K562 (cell line): ENCODE measurements at regions not wholly inside any gene's neighbourhood (a gene's known extent, or its start where the extent isn't known, plus 50 kb on each side); places are given as distances from the start of the nearest gene placed in this dataset.

Experiments
- CHD2 ChIP-seq: IDR thresholded peaks from 2 replicates; pipeline ENCODE4 v1.6.1; 2011; ENCODE audit warnings: low read depth, low read length
- GABPB1 ChIP-seq: sonication (generic); formaldehyde crosslinking; IDR thresholded peaks from 2 replicates; pipeline ENCODE4 v1.8.0; 2022; ENCODE audit warnings: mild to moderate bottlenecking, missing genetic modification reagents
- ILK ChIP-seq: fragments of 450-650 bp; IDR thresholded peaks from 2 replicates; pipeline ENCODE4 v1.6.1; 2016; ENCODE audit warnings: missing genetic modification characterization, low read depth, mild to moderate bottlenecking, missing compliant biosample characterization, moderate library complexity, borderline replicate concordance
- KLF16 ChIP-seq: IDR thresholded peaks from 2 replicates; pipeline ENCODE4 v1.6.1; 2016; ENCODE audit warnings: antibody characterized with exemption
- NCOA4 ChIP-seq: fragments of 450-650 bp; IDR thresholded peaks from 2 replicates; pipeline ENCODE4 v1.6.1; 2018; ENCODE audit warnings: mild to moderate bottlenecking; ENCODE audit not compliant: partially characterized antibody
- PHF8 ChIP-seq: fragments of 200-600 bp; sonication (generic); IDR thresholded peaks from 2 replicates; pipeline ENCODE4 v1.6.1; 2012; ENCODE audit warnings: mixed run types, mild to moderate bottlenecking, inconsistent platforms, low read length, moderate library complexity, borderline replicate concordance
- STAG1 ChIP-seq: sonication (generic); formaldehyde crosslinking; IDR thresholded peaks from 2 replicates; pipeline ENCODE4 v1.5.0; 2020; ENCODE audit warnings: missing genetic modification reagents, borderline replicate concordance
- ZBTB7A ChIP-seq: IDR thresholded peaks from 2 replicates; pipeline ENCODE4 v1.6.1; 2011; ENCODE audit warnings: low read depth, mild to moderate bottlenecking, low read length, moderate library complexity, borderline replicate concordance; ENCODE audit not compliant: control insufficient read depth
- TF ChIP-seq, protein P1 (sequence below): fragments of 450-650 bp; IDR thresholded peaks from 2 replicates; pipeline ENCODE4 v1.7.1; 2018; ENCODE audit warnings: mild to moderate bottlenecking, low read depth; ENCODE audit not compliant: partially characterized antibody
- TF ChIP-seq, protein P2 (sequence below), 3 experiments: IDR thresholded peaks in 2 of 3; conservative IDR thresholded peaks in 1 of 3; 2 replicates each; pipeline ENCODE4 v1.5.1; 2011 to 2012; ENCODE audit warnings: low read length in 3 of 3, mild to moderate bottlenecking in 3 of 3, control low read depth in 2 of 3, improper control_type of control experiment in 1 of 3, inconsistent platforms in 1 of 3, low read depth in 1 of 3, mixed read lengths in 1 of 3, moderate library complexity in 1 of 3; ENCODE audit not compliant: insufficient read depth in 2 of 3
- TF ChIP-seq, protein P3 (sequence below): sonication (generic); formaldehyde crosslinking; IDR thresholded peaks from 2 replicates; pipeline ENCODE4 v1.8.0; 2022; ENCODE audit warnings: missing genetic modification reagents, mild to moderate bottlenecking, borderline replicate concordance

GRCh38 chr10:80787952-80788351, 250.2 kb downstream of the SH2D4B start:
- no peak for TF ChIP-seq KLF16
- TF ChIP-seq, protein P1, sequence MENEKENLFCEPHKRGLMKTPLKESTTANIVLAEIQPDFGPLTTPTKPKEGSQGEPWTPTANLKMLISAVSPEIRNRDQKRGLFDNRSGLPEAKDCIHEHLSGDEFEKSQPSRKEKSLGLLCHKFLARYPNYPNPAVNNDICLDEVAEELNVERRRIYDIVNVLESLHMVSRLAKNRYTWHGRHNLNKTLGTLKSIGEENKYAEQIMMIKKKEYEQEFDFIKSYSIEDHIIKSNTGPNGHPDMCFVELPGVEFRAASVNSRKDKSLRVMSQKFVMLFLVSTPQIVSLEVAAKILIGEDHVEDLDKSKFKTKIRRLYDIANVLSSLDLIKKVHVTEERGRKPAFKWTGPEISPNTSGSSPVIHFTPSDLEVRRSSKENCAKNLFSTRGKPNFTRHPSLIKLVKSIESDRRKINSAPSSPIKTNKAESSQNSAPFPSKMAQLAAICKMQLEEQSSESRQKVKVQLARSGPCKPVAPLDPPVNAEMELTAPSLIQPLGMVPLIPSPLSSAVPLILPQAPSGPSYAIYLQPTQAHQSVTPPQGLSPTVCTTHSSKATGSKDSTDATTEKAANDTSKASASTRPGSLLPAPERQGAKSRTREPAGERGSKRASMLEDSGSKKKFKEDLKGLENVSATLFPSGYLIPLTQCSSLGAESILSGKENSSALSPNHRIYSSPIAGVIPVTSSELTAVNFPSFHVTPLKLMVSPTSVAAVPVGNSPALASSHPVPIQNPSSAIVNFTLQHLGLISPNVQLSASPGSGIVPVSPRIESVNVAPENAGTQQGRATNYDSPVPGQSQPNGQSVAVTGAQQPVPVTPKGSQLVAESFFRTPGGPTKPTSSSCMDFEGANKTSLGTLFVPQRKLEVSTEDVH = no peak
- TF ChIP-seq, protein P2, sequence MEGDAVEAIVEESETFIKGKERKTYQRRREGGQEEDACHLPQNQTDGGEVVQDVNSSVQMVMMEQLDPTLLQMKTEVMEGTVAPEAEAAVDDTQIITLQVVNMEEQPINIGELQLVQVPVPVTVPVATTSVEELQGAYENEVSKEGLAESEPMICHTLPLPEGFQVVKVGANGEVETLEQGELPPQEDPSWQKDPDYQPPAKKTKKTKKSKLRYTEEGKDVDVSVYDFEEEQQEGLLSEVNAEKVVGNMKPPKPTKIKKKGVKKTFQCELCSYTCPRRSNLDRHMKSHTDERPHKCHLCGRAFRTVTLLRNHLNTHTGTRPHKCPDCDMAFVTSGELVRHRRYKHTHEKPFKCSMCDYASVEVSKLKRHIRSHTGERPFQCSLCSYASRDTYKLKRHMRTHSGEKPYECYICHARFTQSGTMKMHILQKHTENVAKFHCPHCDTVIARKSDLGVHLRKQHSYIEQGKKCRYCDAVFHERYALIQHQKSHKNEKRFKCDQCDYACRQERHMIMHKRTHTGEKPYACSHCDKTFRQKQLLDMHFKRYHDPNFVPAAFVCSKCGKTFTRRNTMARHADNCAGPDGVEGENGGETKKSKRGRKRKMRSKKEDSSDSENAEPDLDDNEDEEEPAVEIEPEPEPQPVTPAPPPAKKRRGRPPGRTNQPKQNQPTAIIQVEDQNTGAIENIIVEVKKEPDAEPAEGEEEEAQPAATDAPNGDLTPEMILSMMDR (IDR thresholded peaks at IDR 0.05 in 2 of 3, conservative IDR thresholded peaks at IDR 0.05 in 1 of 3; ENCODE audit: insufficient read depth in 2 of 3, low read depth in 1 of 3, low read length in 3 of 3) = no peak
- TF ChIP-seq ZBTB7A = no peak
- TF ChIP-seq, protein P3, sequence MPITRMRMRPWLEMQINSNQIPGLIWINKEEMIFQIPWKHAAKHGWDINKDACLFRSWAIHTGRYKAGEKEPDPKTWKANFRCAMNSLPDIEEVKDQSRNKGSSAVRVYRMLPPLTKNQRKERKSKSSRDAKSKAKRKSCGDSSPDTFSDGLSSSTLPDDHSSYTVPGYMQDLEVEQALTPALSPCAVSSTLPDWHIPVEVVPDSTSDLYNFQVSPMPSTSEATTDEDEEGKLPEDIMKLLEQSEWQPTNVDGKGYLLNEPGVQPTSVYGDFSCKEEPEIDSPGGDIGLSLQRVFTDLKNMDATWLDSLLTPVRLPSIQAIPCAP (CRISPR knock-in tag) = no peak
- TF ChIP-seq NCOA4 = no peak
- no peak for TF ChIP-seq STAG1 (CRISPR knock-in tag)
- no peak for TF ChIP-seq PHF8
- no peak for TF ChIP-seq GABPB1 (CRISPR knock-in tag)
- TF ChIP-seq ILK (tag) = no peak
- TF ChIP-seq CHD2 = no peak
